Activated naive CD4-positive, alpha-beta T cell treated with anti-CD3 and anti-CD28 coated beads, Interleukin-2, amount 50 U/mL, for 24 hours (primary cell): ENCODE measurements at regions not wholly inside any gene's neighbourhood (a gene's known extent, or its start where the extent isn't known, plus 50 kb on each side); places are given as distances from the start of the nearest gene placed in this dataset.

Experiments
- H3K27ac Mint-ChIP-seq: one replicate; pipeline ENCODE4 v1.8.0; 2021; ENCODE audit warnings: mild to moderate bottlenecking, mixed read lengths
- H3K27me3 Mint-ChIP-seq: one replicate; pipeline ENCODE4 v1.8.0; 2021; ENCODE audit warnings: mixed read lengths
- H3K36me3 Mint-ChIP-seq: one replicate; pipeline ENCODE4 v1.8.0; 2021; ENCODE audit warnings: mixed read lengths
- H3K4me1 Mint-ChIP-seq: one replicate; pipeline ENCODE4 v1.8.0; 2021; ENCODE audit warnings: mixed read lengths
- H3K4me3 Mint-ChIP-seq: one replicate; pipeline ENCODE4 v1.8.0; 2021; ENCODE audit warnings: mild to moderate bottlenecking, mixed read lengths
- H3K9me3 Mint-ChIP-seq: one replicate; pipeline ENCODE4 v1.8.0; 2021; ENCODE audit warnings: mixed read lengths

- peaks cover 4% of the 10 kb centered on the region for H3K9me3 Mint-ChIP-seq
- H3K27ac Mint-ChIP-seq = no peak overlapping the region
- no peaks in the 10 kb centered on the region for H3K36me3 Mint-ChIP-seq
- no peaks in the 10 kb centered on the region for H3K27me3 Mint-ChIP-seq
- no peak overlapping the region for H3K4me3 Mint-ChIP-seq
- H3K4me1 Mint-ChIP-seq = no peaks in the 10 kb centered on the region
Observed at GRCh38 chr3:168341956-168342936, 246.5 kb upstream of the GOLIM4 start.

DNA sequence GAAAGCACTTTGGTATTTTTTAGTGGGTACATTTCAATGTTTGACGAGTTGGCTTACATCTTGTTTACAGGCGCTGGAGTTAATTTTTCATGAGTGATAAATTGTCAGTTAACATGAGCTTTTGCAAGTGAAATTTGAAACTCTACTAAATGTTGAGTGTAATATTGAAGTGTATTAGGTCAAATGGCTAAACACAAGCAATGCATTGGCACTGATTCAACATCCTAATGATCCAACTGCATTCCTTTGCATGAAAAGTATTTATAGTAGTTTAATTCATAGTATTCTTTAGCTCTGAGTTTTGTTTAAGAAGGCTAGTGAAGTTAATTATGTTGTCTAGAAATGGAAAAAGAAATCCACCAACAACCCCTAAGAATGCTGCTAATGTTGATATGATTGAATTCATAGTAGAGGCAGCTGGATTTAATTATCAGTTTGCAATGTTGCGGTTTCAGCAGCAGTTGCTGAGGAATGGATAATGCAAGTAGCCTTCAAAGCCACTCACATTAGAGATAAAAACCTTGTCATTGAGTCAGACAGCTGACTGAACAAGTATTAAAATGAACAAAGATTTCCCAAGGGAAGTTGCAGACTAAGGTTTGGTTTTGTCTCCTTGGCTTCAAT lies 245.6 kb upstream of the GOLIM4 start:
- peaks cover 4% of the 10 kb centered on the region for H3K9me3 Mint-ChIP-seq
- no peak overlapping the region for H3K27ac Mint-ChIP-seq
- no peaks in the 10 kb centered on the region for H3K4me1 Mint-ChIP-seq
- no peaks in the 10 kb centered on the region for H3K27me3 Mint-ChIP-seq
- H3K36me3 Mint-ChIP-seq = no peaks in the 10 kb centered on the region
- H3K4me3 Mint-ChIP-seq = no peak overlapping the region

GRCh38 chr3:168338161-168338560 lies 242.4 kb upstream of the GOLIM4 start:
- no peaks in the 10 kb centered on the region for H3K36me3 Mint-ChIP-seq
- H3K27me3 Mint-ChIP-seq = no peaks in the 10 kb centered on the region
- peaks cover 4% of the 10 kb centered on the region for H3K9me3 Mint-ChIP-seq
- H3K27ac Mint-ChIP-seq = no peak overlapping the region
- H3K4me3 Mint-ChIP-seq = no peak overlapping the region
- H3K4me1 Mint-ChIP-seq = no peaks in the 10 kb centered on the region

- Mint-ChIP-seq H3K27me3 (no peaks in the 10 kb centered on the region), H3K4me3 (no peak overlapping the region), H3K9me3 (peaks cover 4% of the 10 kb centered on the region), H3K36me3 (no peaks in the 10 kb centered on the region), H3K4me1 (no peaks in the 10 kb centered on the region), H3K27ac (no peak overlapping the region)
Observed at GRCh38 chr3:168336276-168336675, 240.6 kb upstream of the GOLIM4 start.

- H3K4me3 Mint-ChIP-seq = no peak overlapping the region
Observed at GRCh38 chr3:168333410-168333935, 237.7 kb upstream of the GOLIM4 start.

DNA sequence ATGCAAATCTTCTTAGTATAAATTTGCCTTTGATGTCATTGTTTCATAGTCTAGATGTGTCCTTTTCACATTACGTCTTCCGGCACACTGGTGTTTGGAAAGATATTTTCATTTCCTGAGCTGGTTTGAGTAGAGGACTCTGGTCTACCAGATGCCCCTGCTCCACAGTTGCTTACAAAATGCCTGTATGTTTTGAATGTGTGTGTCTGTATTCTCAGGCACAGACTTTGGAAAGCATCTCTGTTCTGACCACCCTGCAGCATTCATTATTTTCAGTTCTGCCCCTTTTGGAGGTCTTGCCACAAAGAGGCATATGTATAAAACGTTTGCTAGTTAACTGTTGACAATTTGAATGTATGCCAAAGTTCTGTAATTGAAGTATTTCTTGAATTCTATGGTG lies 236.0 kb upstream of the GOLIM4 start:
- H3K9me3 Mint-ChIP-seq = no peaks in the 10 kb centered on the region
- H3K27me3 Mint-ChIP-seq = no peaks in the 10 kb centered on the region
- no peaks in the 10 kb centered on the region for H3K4me1 Mint-ChIP-seq
- H3K27ac Mint-ChIP-seq = no peak overlapping the region
- no peaks in the 10 kb centered on the region for H3K36me3 Mint-ChIP-seq
- H3K4me3 Mint-ChIP-seq = no peak overlapping the region

More at GRCh38 chr3:168333410-168333935, 237.7 kb upstream of the GOLIM4 start:
- H3K36me3 Mint-ChIP-seq = no peaks in the 10 kb centered on the region
- H3K4me1 Mint-ChIP-seq = no peaks in the 10 kb centered on the region
- no peaks in the 10 kb centered on the region for H3K27me3 Mint-ChIP-seq
- H3K9me3 Mint-ChIP-seq = peaks cover 4% of the 10 kb centered on the region
- no peak overlapping the region for H3K27ac Mint-ChIP-seq

GRCh38 chr3:168330983-168331382 lies 235.3 kb upstream of the GOLIM4 start:
- no peaks in the 10 kb centered on the region for H3K36me3 Mint-ChIP-seq
- no peaks in the 10 kb centered on the region for H3K4me1 Mint-ChIP-seq
- no peaks in the 10 kb centered on the region for H3K27me3 Mint-ChIP-seq
- H3K27ac Mint-ChIP-seq = no peak overlapping the region
- H3K9me3 Mint-ChIP-seq = no peaks in the 10 kb centered on the region
- H3K4me3 Mint-ChIP-seq = no peak overlapping the region

- Mint-ChIP-seq H3K36me3 (no peaks in the 10 kb centered on the region), H3K4me1 (no peaks in the 10 kb centered on the region), H3K4me3 (no peak overlapping the region), H3K27me3 (no peaks in the 10 kb centered on the region), H3K27ac (no peak overlapping the region), H3K9me3 (no peaks in the 10 kb centered on the region)
Observed at GRCh38 chr3:168327856-168328255, 232.1 kb upstream of the GOLIM4 start.

- Mint-ChIP-seq H3K27ac (no peak overlapping the region), H3K4me1 (no peaks in the 10 kb centered on the region), H3K4me3 (no peak overlapping the region), H3K36me3 (no peaks in the 10 kb centered on the region), H3K9me3 (no peaks in the 10 kb centered on the region), H3K27me3 (no peaks in the 10 kb centered on the region)
Observed at GRCh38 chr3:168325684-168326083, 230.0 kb upstream of the GOLIM4 start.

DNA sequence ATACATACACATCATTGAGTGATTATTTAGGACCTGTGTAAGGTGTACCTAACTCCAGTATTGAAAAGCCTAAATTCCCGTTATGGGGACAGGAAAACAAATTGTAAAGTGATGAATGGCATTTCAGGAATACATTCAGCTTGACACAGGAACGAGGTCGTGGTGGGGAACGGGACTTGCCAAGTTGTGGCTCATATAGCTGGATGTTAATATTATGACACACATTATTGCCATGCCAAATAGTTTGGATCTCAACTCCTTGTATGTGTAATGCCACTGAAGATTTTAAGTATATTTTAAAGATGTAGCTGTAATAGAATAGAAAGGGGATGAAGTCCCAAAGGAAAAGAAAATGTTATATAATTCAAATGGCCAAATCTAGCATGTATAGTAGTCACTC lies 227.2 kb upstream of the GOLIM4 start:
- no peaks in the 10 kb centered on the region for H3K27me3 Mint-ChIP-seq
- no peak overlapping the region for H3K27ac Mint-ChIP-seq
- no peaks in the 10 kb centered on the region for H3K36me3 Mint-ChIP-seq
- H3K4me3 Mint-ChIP-seq = no peak overlapping the region
- no peaks in the 10 kb centered on the region for H3K4me1 Mint-ChIP-seq
- no peaks in the 10 kb centered on the region for H3K9me3 Mint-ChIP-seq

- Mint-ChIP-seq H3K27ac (no peak overlapping the region), H3K36me3 (no peaks in the 10 kb centered on the region), H3K4me3 (no peak overlapping the region), H3K4me1 (no peaks in the 10 kb centered on the region), H3K9me3 (no peaks in the 10 kb centered on the region), H3K27me3 (no peaks in the 10 kb centered on the region)
Observed at GRCh38 chr3:168314166-168314565, 218.4 kb upstream of the GOLIM4 start.

GRCh38 chr3:168312984-168313383 lies 217.3 kb upstream of the GOLIM4 start:
- Mint-ChIP-seq H3K9me3 (no peaks in the 10 kb centered on the region), H3K27me3 (no peaks in the 10 kb centered on the region), H3K27ac (no peak overlapping the region)

GRCh38 chr3:168307893-168308292 lies 212.2 kb upstream of the GOLIM4 start:
- Mint-ChIP-seq H3K9me3 (no peaks in the 10 kb centered on the region), H3K36me3 (no peaks in the 10 kb centered on the region), H3K4me3 (no peak overlapping the region), H3K27ac (no peak overlapping the region), H3K27me3 (no peaks in the 10 kb centered on the region), H3K4me1 (no peaks in the 10 kb centered on the region)

More at GRCh38 chr3:168312984-168313383, 217.3 kb upstream of the GOLIM4 start:
- Mint-ChIP-seq H3K36me3 (no peaks in the 10 kb centered on the region), H3K4me1 (no peaks in the 10 kb centered on the region), H3K4me3 (no peak overlapping the region)

DNA sequence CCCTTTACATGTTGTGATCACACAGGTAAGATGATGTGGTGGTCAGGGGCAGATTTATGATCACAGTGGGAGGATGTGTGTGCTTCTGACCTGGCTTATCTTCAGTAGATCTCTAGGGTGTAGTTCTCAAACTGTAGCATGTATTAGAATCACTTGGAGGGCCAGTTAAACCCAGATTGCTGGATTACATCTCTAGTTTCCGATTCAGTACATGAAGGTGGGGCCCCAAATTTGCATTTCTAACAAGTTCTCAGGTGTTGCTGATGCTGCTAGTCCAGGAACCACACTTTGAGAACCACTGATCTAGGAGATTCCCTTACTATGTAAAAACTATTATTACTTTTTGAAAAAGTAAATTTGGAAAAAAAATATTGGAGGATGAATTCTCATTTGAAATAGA lies 199.3 kb upstream of the GOLIM4 start:
- no peaks in the 10 kb centered on the region for H3K9me3 Mint-ChIP-seq
- no peak overlapping the region for H3K27ac Mint-ChIP-seq
- no peaks in the 10 kb centered on the region for H3K36me3 Mint-ChIP-seq
- H3K4me1 Mint-ChIP-seq = no peaks in the 10 kb centered on the region
- H3K27me3 Mint-ChIP-seq = no peaks in the 10 kb centered on the region
- H3K4me3 Mint-ChIP-seq = no peak overlapping the region

DNA sequence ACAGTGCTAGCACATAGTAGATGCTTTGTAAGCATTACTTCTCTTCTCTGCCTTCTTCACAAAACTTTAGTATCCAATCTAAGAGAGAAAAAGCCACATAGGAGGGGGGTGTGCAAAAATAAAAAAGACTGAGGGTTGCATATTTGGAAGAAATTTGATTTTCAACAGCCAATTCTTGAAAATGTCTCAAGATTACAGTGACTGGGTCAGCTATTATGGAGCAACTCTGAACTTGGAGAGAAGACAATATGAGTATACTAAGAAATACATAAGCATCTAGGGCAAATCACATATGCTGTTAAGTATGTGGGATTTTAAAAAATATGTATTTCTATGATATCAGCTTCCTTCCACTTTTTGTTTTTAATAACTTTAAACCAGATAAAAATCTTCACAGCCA lies 196.6 kb upstream of the GOLIM4 start:
- no peak overlapping the region for H3K27ac Mint-ChIP-seq
- no peaks in the 10 kb centered on the region for H3K9me3 Mint-ChIP-seq
- H3K27me3 Mint-ChIP-seq = no peaks in the 10 kb centered on the region
- H3K4me3 Mint-ChIP-seq = no peak overlapping the region
- no peaks in the 10 kb centered on the region for H3K36me3 Mint-ChIP-seq
- H3K4me1 Mint-ChIP-seq = no peaks in the 10 kb centered on the region

- no peaks in the 10 kb centered on the region for H3K9me3 Mint-ChIP-seq
- H3K4me3 Mint-ChIP-seq = no peak overlapping the region
- H3K27me3 Mint-ChIP-seq = no peaks in the 10 kb centered on the region
- no peaks in the 10 kb centered on the region for H3K36me3 Mint-ChIP-seq
- no peaks in the 10 kb centered on the region for H3K4me1 Mint-ChIP-seq
- no peak overlapping the region for H3K27ac Mint-ChIP-seq
Observed at GRCh38 chr3:168289471-168290008, 193.8 kb upstream of the GOLIM4 start.
